ENCODE measurements at regions not wholly inside any gene's neighbourhood (a gene's known extent, or its start where the extent isn't known, plus 50 kb on each side); places are given as distances from the start of the nearest gene placed in this dataset.

GRCh38 chr12:74235342-74235741 lies 302.3 kb upstream of the ATXN7L3B start:
- Histone ChIP-seq H3K9ac (ENCODE audit: low read depth in 1 of 2, low read length in 2 of 2) (no peak overlapping the region), H3K36me3 (ENCODE audit: control insufficient read depth in 4 of 4, insufficient read depth in 3 of 4, low read depth in 1 of 4, low read length in 3 of 4) (no peaks in the 10 kb centered on the region), H3K4me3 (ENCODE audit: low read depth in 1 of 3, low read length in 3 of 3) (no peak overlapping the region), H3K9me3 (ENCODE audit: control insufficient read depth in 4 of 4, low read length in 3 of 4) (peaks cover 0 to 14% (median 6%) of the 10 kb centered on the region in 4 donors), H3K4me1 (ENCODE audit: control insufficient read depth in 4 of 4, insufficient read depth in 4 of 4, low read length in 3 of 4) (no peaks in the 10 kb centered on the region), H3K27me3 (ENCODE audit: control insufficient read depth in 4 of 4, insufficient read depth in 4 of 4, low read length in 3 of 4) (no peaks in the 10 kb centered on the region), H3K27ac (ENCODE audit: low read depth in 1 of 2, low read length in 2 of 2) (no peak overlapping the region)
- WGBS = 87% methylated on average over 2 of the region's 2 CpGs
- TF ChIP-seq HNF4A (conservative IDR thresholded peaks at IDR 0.05) (no peak), YY1 (IDR thresholded peaks at IDR 0.05) (no peak), CTCF (IDR thresholded peaks at IDR 0.05; ENCODE audit: low read depth, low read length, missing input control) (no peak), GABPA (IDR thresholded peaks at IDR 0.05 in 1 of 2, conservative IDR thresholded peaks at IDR 0.05 in 1 of 2) (no peak), ATF3 (IDR thresholded peaks at IDR 0.05) (no peak), TAF1 (conservative IDR thresholded peaks at IDR 0.05) (no peak), REST (IDR thresholded peaks at IDR 0.05) (no peak), EGR1 (IDR thresholded peaks at IDR 0.05; ENCODE audit: low read depth in 2 of 2) (no peak), ZBTB33 (IDR thresholded peaks at IDR 0.05) (no peak), MAX (IDR thresholded peaks at IDR 0.05) (no peak), NR2F2 (IDR thresholded peaks at IDR 0.05) (no peak), FOXA2 (IDR thresholded peaks at IDR 0.05) (no peak), FOXA1 (IDR thresholded peaks at IDR 0.05) (no peak), SP1 (IDR thresholded peaks at IDR 0.05) (no peak), RAD21 (IDR thresholded peaks at IDR 0.05) (no peak), RXRA (IDR thresholded peaks at IDR 0.05) (no peak)
- no peak for DNase-seq (ENCODE audit: low spot score)

GRCh38 chr12:74241341-74241740 lies 296.3 kb upstream of the ATXN7L3B start:
- Histone ChIP-seq H3K9me3 (ENCODE audit: control insufficient read depth in 4 of 4, low read length in 3 of 4) (peaks cover 0 to 14% (median 7%) of the 10 kb centered on the region in 4 donors), H3K9ac (ENCODE audit: low read depth in 1 of 2, low read length in 2 of 2) (no peak overlapping the region), H3K36me3 (ENCODE audit: control insufficient read depth in 4 of 4, insufficient read depth in 3 of 4, low read depth in 1 of 4, low read length in 3 of 4) (no peaks in the 10 kb centered on the region), H3K4me3 (ENCODE audit: low read depth in 1 of 3, low read length in 3 of 3) (no peak overlapping the region), H3K27me3 (ENCODE audit: control insufficient read depth in 4 of 4, insufficient read depth in 4 of 4, low read length in 3 of 4) (no peaks in the 10 kb centered on the region), H3K4me1 (ENCODE audit: control insufficient read depth in 4 of 4, insufficient read depth in 4 of 4, low read length in 3 of 4) (no peaks in the 10 kb centered on the region), H3K27ac (ENCODE audit: low read depth in 1 of 2, low read length in 2 of 2) (no peak overlapping the region)
- WGBS = 78% methylated on average over 1 of the region's 1 CpG
- no peak for TF ChIP-seq EGR1 (IDR thresholded peaks at IDR 0.05; ENCODE audit: low read depth in 2 of 2)
- TF ChIP-seq YY1 (IDR thresholded peaks at IDR 0.05) = no peak
- no peak for TF ChIP-seq HNF4A (conservative IDR thresholded peaks at IDR 0.05)
- no peak for TF ChIP-seq RXRA (IDR thresholded peaks at IDR 0.05)
- TF ChIP-seq ZBTB33 (IDR thresholded peaks at IDR 0.05) = no peak
- no peak for TF ChIP-seq FOXA1 (IDR thresholded peaks at IDR 0.05)
- no peak for TF ChIP-seq GABPA (IDR thresholded peaks at IDR 0.05 in 1 of 2, conservative IDR thresholded peaks at IDR 0.05 in 1 of 2)
- no peak for TF ChIP-seq JUND (IDR thresholded peaks at IDR 0.05)
- no peak for DNase-seq (ENCODE audit: low spot score)
